ENCODE measurements at regions not wholly inside any gene's neighbourhood (a gene's known extent, or its start where the extent isn't known, plus 50 kb on each side); places are given as distances from the start of the nearest gene placed in this dataset.
A peak's percentile ranks its signal among the peaks of the same experiment; 100 is the strongest.

- Histone ChIP-seq H4K20me1 (ENCODE audit: insufficient read depth, low read length, poor library complexity, severe bottlenecking) (no peaks in the 10 kb centered on the region), H3K4me2 (ENCODE audit: low read depth, low read length, poor library complexity, severe bottlenecking) (no peak overlapping the region), H3K79me2 (ENCODE audit: insufficient read depth, low read length) (no peaks in the 10 kb centered on the region), H3K36me3 (ENCODE audit: insufficient read depth, low read length) (no peaks in the 10 kb centered on the region), H2AFZ (ENCODE audit: low read length) (no peak overlapping the region), H3K4me3 (ENCODE audit: low read length, poor library complexity, severe bottlenecking) (no peak overlapping the region), H3K27me3 (ENCODE audit: insufficient read depth, low read length, poor library complexity, severe bottlenecking) (no peaks in the 10 kb centered on the region), H3K9me3 (ENCODE audit: insufficient read depth, low read depth, low read length) (no peaks in the 10 kb centered on the region), H3K4me1 (ENCODE audit: insufficient read depth, low read length, poor library complexity, severe bottlenecking) (no peaks in the 10 kb centered on the region), H3F3A (ENCODE audit: low read depth) (no peaks in the 10 kb centered on the region), H3K9ac (ENCODE audit: low read depth, low read length, poor library complexity, severe bottlenecking) (no peak overlapping the region), H3K9me2 (replicated peaks; ENCODE audit: low read depth, low read length) (no peaks in the 10 kb centered on the region)
- TF ChIP-seq CTCF (conservative IDR thresholded peaks at IDR 0.05; ENCODE audit: low read length) (no peak), EZH2phosphoT487 (IDR thresholded peaks at IDR 0.05; ENCODE audit: borderline replicate concordance) (no peak)
Observed at GRCh38 chr7:21077602-21078001, 290.9 kb upstream of the SP8 start.

- Histone ChIP-seq H3K9me3 (ENCODE audit: insufficient read depth, low read depth, low read length) (no peaks in the 10 kb centered on the region), H3K27me3 (ENCODE audit: insufficient read depth, low read length, poor library complexity, severe bottlenecking) (no peaks in the 10 kb centered on the region), H4K20me1 (ENCODE audit: insufficient read depth, low read length, poor library complexity, severe bottlenecking) (no peaks in the 10 kb centered on the region), H3K4me3 (ENCODE audit: low read length, poor library complexity, severe bottlenecking) (no peak overlapping the region), H3K4me2 (ENCODE audit: low read depth, low read length, poor library complexity, severe bottlenecking) (no peak overlapping the region), H3K4me1 (ENCODE audit: insufficient read depth, low read length, poor library complexity, severe bottlenecking) (peaks cover 15% of the 10 kb centered on the region), H3F3A (ENCODE audit: low read depth) (peaks cover 5% of the 10 kb centered on the region; the same call in 1 of the 2 replicates), H3K36me3 (ENCODE audit: insufficient read depth, low read length) (no peaks in the 10 kb centered on the region), H2AFZ (ENCODE audit: low read length) (no peak overlapping the region), H3K79me2 (ENCODE audit: insufficient read depth, low read length) (no peaks in the 10 kb centered on the region), H3K9me2 (replicated peaks; ENCODE audit: low read depth, low read length) (no peaks in the 10 kb centered on the region), H3K9ac (ENCODE audit: low read depth, low read length, poor library complexity, severe bottlenecking) (no peak overlapping the region)
- TF ChIP-seq EZH2phosphoT487 (IDR thresholded peaks at IDR 0.05; ENCODE audit: borderline replicate concordance): no peak
- no peak for TF ChIP-seq CTCF (conservative IDR thresholded peaks at IDR 0.05; ENCODE audit: low read length)
Observed at GRCh38 chr7:21084286-21084685, 297.6 kb upstream of the SP8 start.

- no peaks in the 10 kb centered on the region for H3K9me2 ChIP-seq (replicated peaks; ENCODE audit: low read depth, low read length)
- peaks cover 5% of the 10 kb centered on the region; the same call in 1 of the 2 replicates for H3F3A ChIP-seq (ENCODE audit: low read depth)
- H3K9ac ChIP-seq (ENCODE audit: low read depth, low read length, poor library complexity, severe bottlenecking): no peak overlapping the region
- H4K20me1 ChIP-seq (ENCODE audit: insufficient read depth, low read length, poor library complexity, severe bottlenecking): no peaks in the 10 kb centered on the region
- peaks cover 15% of the 10 kb centered on the region for H3K4me1 ChIP-seq (ENCODE audit: insufficient read depth, low read length, poor library complexity, severe bottlenecking)
- H3K9me3 ChIP-seq (ENCODE audit: insufficient read depth, low read depth, low read length): no peaks in the 10 kb centered on the region
- no peaks in the 10 kb centered on the region for H3K27me3 ChIP-seq (ENCODE audit: insufficient read depth, low read length, poor library complexity, severe bottlenecking)
- no peak overlapping the region for H2AFZ ChIP-seq (ENCODE audit: low read length)
- H3K79me2 ChIP-seq (ENCODE audit: insufficient read depth, low read length): no peaks in the 10 kb centered on the region
- no peak overlapping the region for H3K4me3 ChIP-seq (ENCODE audit: low read length, poor library complexity, severe bottlenecking)
- H3K4me2 ChIP-seq (ENCODE audit: low read depth, low read length, poor library complexity, severe bottlenecking): peak overlapping the region; percentile 8
- TF ChIP-seq CTCF (conservative IDR thresholded peaks at IDR 0.05; ENCODE audit: low read length): no peak
- TF ChIP-seq EZH2phosphoT487 (IDR thresholded peaks at IDR 0.05; ENCODE audit: borderline replicate concordance): no peak
- no peaks in the 10 kb centered on the region for H3K36me3 ChIP-seq (ENCODE audit: insufficient read depth, low read length)
Observed at GRCh38 chr7:21086688-21087087, 300.0 kb upstream of the SP8 start.
